AG04450 (cell line): ENCODE measurements at regions not wholly inside any gene's neighbourhood (a gene's known extent, or its start where the extent isn't known, plus 50 kb on each side); places are given as distances from the start of the nearest gene placed in this dataset.

Experiments used
- CTCF ChIA-PET: fragments of 300-600, 350-600 bp; formaldehyde crosslinking; extraction: SDS; loops from one replicate; lab custom pipeline; 2022; ENCODE audit warnings: antibody characterized with exemption, inconsistent platforms; lab: Charles Lee
- POLR2A ChIA-PET: fragments of 350-600 bp; formaldehyde crosslinking; extraction: SDS; loops from one replicate; lab custom pipeline; 2021; ENCODE audit warnings: antibody characterized with exemption, inconsistent platforms; lab: Yijun Ruan, JAX
- DNase-seq: peaks from one replicate; pipeline ENCODE4 v3.0.0-alpha.2; 2011; ENCODE audit warnings: low read depth, low spot score
- H3K27ac ChIP-seq: one replicate; pipeline ENCODE4 v1.5.1; 2012; ENCODE audit warnings: low read depth, low read length, control low read depth
- H3K27me3 ChIP-seq: one replicate; pipeline ENCODE4 v1.6.0; 2012; ENCODE audit warnings: low read length; ENCODE audit not compliant: control insufficient read depth, insufficient read depth
- H3K4me3 ChIP-seq: 2 replicates; pipeline ENCODE4 v1.5.1; 2011; ENCODE audit warnings: mild to moderate bottlenecking, low read depth, low read length, control low read depth
- H3K9me3 ChIP-seq: 2 replicates; pipeline ENCODE4 v1.5.1; 2012; ENCODE audit warnings: low read length; ENCODE audit not compliant: control insufficient read depth, insufficient read depth
- CTCF ChIP-seq: IDR thresholded peaks from 2 replicates; pipeline ENCODE4 v1.5.1; 2011; ENCODE audit warnings: low read depth, low read length, control low read depth, inconsistent platforms

- Histone ChIP-seq H3K27me3 (peaks cover 13% of the 10 kb centered on the region), H3K9me3 (no peaks in the 10 kb centered on the region), H3K4me3 (no peak overlapping the region), H3K27ac (no peak overlapping the region)
- TF ChIP-seq CTCF: no peak
- DNase-seq: no peak
- CTCF ChIA-PET: no interaction called here
- POLR2A ChIA-PET: no interaction called here
Observed at GRCh38 chr6:135106611-135107010, 52.0 kb upstream of the HBS1L start.

GRCh38 chr6:135105710-135106109 is 51.1 kb upstream of the HBS1L start:
- ChIA-PET POLR2A (no interaction called here), CTCF (interaction anchor here (0.6 kb wide), 1 partner anchor 19 kb away, joined by 3 read pairs; no protein-coding TSS in a partner anchor)
- no peak for DNase-seq
- no peak overlapping the region for H3K4me3 ChIP-seq
- H3K27ac ChIP-seq: no peak overlapping the region
- no peaks in the 10 kb centered on the region for H3K9me3 ChIP-seq
- no peak for TF ChIP-seq CTCF
- peaks cover 13% of the 10 kb centered on the region for H3K27me3 ChIP-seq

GRCh38 chr6:135105299-135105698 is 50.7 kb upstream of the HBS1L start:
- H3K27ac ChIP-seq: no peak overlapping the region
- no peaks in the 10 kb centered on the region for H3K9me3 ChIP-seq
- peaks cover 13% of the 10 kb centered on the region for H3K27me3 ChIP-seq
- no peak overlapping the region for H3K4me3 ChIP-seq
- no peak for DNase-seq
- ChIA-PET CTCF (interaction anchor here (0.6 kb wide), 1 partner anchor 19 kb away, joined by 3 read pairs; no protein-coding TSS in a partner anchor), POLR2A (no interaction called here)
- TF ChIP-seq CTCF: no peak
